Hepatocyte (in vitro differentiated cells): ENCODE measurements at regions not wholly inside any gene's neighbourhood (a gene's known extent, or its start where the extent isn't known, plus 50 kb on each side); places are given as distances from the start of the nearest gene placed in this dataset.

Source experiments
- CTCF ChIP-seq: fragments of 200-600 bp; sonication (generic); IDR thresholded peaks from 2 replicates; pipeline ENCODE4 v1.5.1; 2016; ENCODE audit warnings: antibody characterized with exemption, mild to moderate bottlenecking; ENCODE audit not compliant: poor library complexity
- EZH2 ChIP-seq: fragments of 200-600 bp; sonication (generic); IDR thresholded peaks from 2 replicates; pipeline ENCODE4 v1.6.1; 2016; ENCODE audit warnings: antibody characterized with exemption, mild to moderate bottlenecking, borderline replicate concordance
- EZH2phosphoT487 ChIP-seq: fragments of 200-600 bp; sonication (generic); IDR thresholded peaks from one replicate; pipeline ENCODE4 v1.6.1; 2018; ENCODE audit warnings: antibody characterized with exemption, mild to moderate bottlenecking, low read depth, moderate library complexity; ENCODE audit not compliant: unreplicated experiment, severe bottlenecking

- TF ChIP-seq CTCF (no peak), EZH2phosphoT487 (no peak), EZH2 (no peak)
Measured at GRCh38 chr3:128563439-128563838, 70.4 kb upstream of the GATA2 start.
